Progenitor cell of endocrine pancreas (in vitro differentiated cells): ENCODE measurements at regions not wholly inside any gene's neighbourhood (a gene's known extent, or its start where the extent isn't known, plus 50 kb on each side); places are given as distances from the start of the nearest gene placed in this dataset.

Experiments used
- DNase-seq: peaks from one replicate; pipeline ENCODE4 v3.0.0; 2021; ENCODE audit warnings: low spot score; ENCODE audit not compliant: unreplicated experiment
- H3K27ac Mint-ChIP-seq: 2 replicates; pipeline ENCODE4 v1.8.0; 2021; ENCODE audit warnings: mild to moderate bottlenecking, moderate library complexity, mixed read lengths
- H3K27me3 Mint-ChIP-seq: 2 replicates; pipeline ENCODE4 v1.8.0; 2021; ENCODE audit warnings: mixed read lengths
- H3K36me3 Mint-ChIP-seq: 2 replicates; pipeline ENCODE4 v1.8.0; 2022; ENCODE audit warnings: mixed read lengths; ENCODE audit not compliant: insufficient read depth
- H3K4me1 Mint-ChIP-seq: 2 replicates; pipeline ENCODE4 v1.8.0; 2021; ENCODE audit warnings: low read depth, mixed read lengths
- H3K4me3 Mint-ChIP-seq: 2 replicates; pipeline ENCODE4 v1.8.0; 2021; ENCODE audit warnings: low read depth, mild to moderate bottlenecking, moderate library complexity, mixed read lengths
- H3K9me3 Mint-ChIP-seq: 2 replicates; pipeline ENCODE4 v1.8.0; 2021; ENCODE audit warnings: low read depth, mixed read lengths
- CTCF ChIP-seq: fragments of 200-600 bp; sonication (generic); IDR thresholded peaks from one replicate; pipeline ENCODE4 v1.5.0; 2021; ENCODE audit warnings: antibody characterized with exemption, mild to moderate bottlenecking; ENCODE audit not compliant: unreplicated experiment

GRCh38 chr14:81632157-81632556, 98.5 kb upstream of the SEL1L start:
- no peak for TF ChIP-seq CTCF
- no peaks in the 10 kb centered on the region for H3K9me3 Mint-ChIP-seq
- no peaks in the 10 kb centered on the region for H3K27me3 Mint-ChIP-seq
- no peaks in the 10 kb centered on the region for H3K36me3 Mint-ChIP-seq
- H3K4me1 Mint-ChIP-seq: peaks cover 2% of the 10 kb centered on the region
- H3K27ac Mint-ChIP-seq: no peak overlapping the region
- no peak for DNase-seq
- no peak overlapping the region for H3K4me3 Mint-ChIP-seq

DNA sequence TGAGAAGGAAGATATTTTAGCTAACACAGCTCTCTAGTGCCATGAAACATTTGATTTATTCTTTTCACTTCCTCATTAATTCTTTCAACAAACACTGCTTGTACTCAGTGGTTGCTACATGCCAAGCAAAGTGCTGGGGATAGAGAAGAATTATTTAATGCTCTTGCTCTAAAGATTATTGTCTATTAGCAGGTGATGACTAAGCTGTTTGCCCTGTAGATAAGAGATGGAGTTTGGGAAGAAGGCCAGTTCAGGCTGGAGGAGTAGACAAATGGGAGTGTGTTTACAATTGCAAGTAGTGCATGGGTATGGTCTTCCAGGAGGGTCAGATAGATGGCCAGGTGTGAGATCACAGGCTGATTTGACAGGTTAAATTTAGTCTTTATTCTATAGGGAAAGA, 99.8 kb upstream of the SEL1L start:
- Mint-ChIP-seq H3K4me3 (no peak overlapping the region), H3K27me3 (no peaks in the 10 kb centered on the region), H3K9me3 (no peaks in the 10 kb centered on the region), H3K4me1 (peaks cover 2% of the 10 kb centered on the region), H3K27ac (no peak overlapping the region), H3K36me3 (no peaks in the 10 kb centered on the region)
- no peak for DNase-seq
- TF ChIP-seq CTCF: no peak

DNA sequence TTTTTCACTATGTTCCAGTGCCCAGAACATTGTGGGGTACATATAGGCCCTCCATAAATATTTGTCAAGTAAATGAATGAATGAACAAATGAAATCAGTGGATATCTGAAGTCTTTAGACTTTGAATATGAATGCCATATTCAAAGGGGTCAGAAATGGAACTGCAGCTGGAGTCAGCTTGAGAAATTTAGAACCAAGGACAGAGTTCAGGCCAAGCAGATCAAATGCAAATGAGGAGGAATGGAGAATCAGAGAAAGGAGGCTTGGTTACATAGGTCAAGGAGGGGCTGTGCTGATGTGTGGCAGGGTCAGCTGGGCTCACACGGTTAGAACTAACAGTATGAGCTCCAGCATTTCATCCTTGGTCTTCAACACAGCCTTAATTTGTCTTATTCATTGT, 104.0 kb upstream of the SEL1L start:
- Mint-ChIP-seq H3K27me3 (no peaks in the 10 kb centered on the region), H3K9me3 (no peaks in the 10 kb centered on the region), H3K36me3 (no peaks in the 10 kb centered on the region), H3K4me3 (no peak overlapping the region), H3K27ac (no peak overlapping the region), H3K4me1 (peaks cover 2% of the 10 kb centered on the region)
- DNase-seq: no peak
- TF ChIP-seq CTCF: no peak

- no peak for DNase-seq
- no peaks in the 10 kb centered on the region for H3K9me3 Mint-ChIP-seq
- no peak for TF ChIP-seq CTCF
- no peaks in the 10 kb centered on the region for H3K27me3 Mint-ChIP-seq
- H3K27ac Mint-ChIP-seq: no peak overlapping the region
- no peaks in the 10 kb centered on the region for H3K36me3 Mint-ChIP-seq
- no peak overlapping the region for H3K4me3 Mint-ChIP-seq
- no peaks in the 10 kb centered on the region for H3K4me1 Mint-ChIP-seq
These were observed 105.1 kb upstream of the SEL1L start for GRCh38 chr14:81638656-81639280.

- Mint-ChIP-seq H3K9me3 (peaks cover 3% of the 10 kb centered on the region), H3K4me1 (peaks cover 23% of the 10 kb centered on the region), H3K27ac (no peak overlapping the region)
These were observed 120.0 kb upstream of the SEL1L start for GRCh38 chr14:81653626-81654025.

More at GRCh38 chr14:81653626-81654025, 120.0 kb upstream of the SEL1L start:
- Mint-ChIP-seq H3K36me3 (no peaks in the 10 kb centered on the region), H3K27me3 (no peaks in the 10 kb centered on the region), H3K4me3 (no peak overlapping the region)
- no peak for TF ChIP-seq CTCF
- no peak for DNase-seq
